PC-9 (cell line): ENCODE measurements at regions not wholly inside any gene's neighbourhood (a gene's known extent, or its start where the extent isn't known, plus 50 kb on each side); places are given as distances from the start of the nearest gene placed in this dataset.

Source experiments
- BruUV-seq: library from RNA; stranded (reverse); fragments of 400-500 nt; replicated peaks from 2 replicates; lab custom pipeline; 2021; lab: Mats Ljungman, UMichigan
- CTCF ChIA-PET: fragments of 300-600 bp; sonication (Branson Sonifier 250); formaldehyde crosslinking; loops from one replicate; lab custom pipeline; 2022; ENCODE audit warnings: antibody characterized with exemption; lab: Charles Lee
- POLR2A ChIA-PET: fragments of 300-600 bp; sonication (Branson Sonifier 250); formaldehyde crosslinking; loops from one replicate; lab custom pipeline; 2022; ENCODE audit warnings: antibody characterized with exemption; ENCODE audit not compliant: unreplicated experiment; lab: Charles Lee
- DNase-seq, 2 experiments: peaks; one replicate each; pipeline versions ENCODE4 v3.0.0 to v3.0.0-alpha.2; 2015 to 2022; ENCODE audit warnings: mixed read lengths in 1 of 2
- H2AFZ ChIP-seq: fragments of 200-600 bp; sonication (generic); 2 replicates; pipeline ENCODE4 v1.8.1; 2017; ENCODE audit warnings: antibody characterized with exemption
- H3F3A ChIP-seq: fragments of 200-600 bp; sonication (generic); 2 replicates; pipeline ENCODE4 v1.8.1; 2017; ENCODE audit warnings: antibody characterized with exemption, mild to moderate bottlenecking, low read depth; ENCODE audit not compliant: insufficient read depth
- H3K27ac ChIP-seq: fragments of 200-600 bp; sonication (generic); 2 replicates; pipeline ENCODE4 v1.6.1; 2016; ENCODE audit warnings: mixed run types
- H3K27me3 ChIP-seq: fragments of 200-600 bp; sonication (generic); 2 replicates; pipeline ENCODE4 v1.6.1; 2016; ENCODE audit warnings: low read depth, mixed run types; ENCODE audit not compliant: insufficient read depth
- H3K36me3 ChIP-seq: fragments of 200-600 bp; sonication (generic); 2 replicates; pipeline ENCODE4 v1.6.1; 2016; ENCODE audit warnings: low read depth, mixed run types
- H3K4me1 ChIP-seq: fragments of 200-600 bp; sonication (generic); replicated peaks from 2 replicates; pipeline ENCODE4 v1.6.1; 2016; ENCODE audit warnings: mixed run types; ENCODE audit not compliant: insufficient read depth
- H3K4me2 ChIP-seq: fragments of 200-600 bp; sonication (generic); 2 replicates; pipeline ENCODE4 v1.6.1; 2017; ENCODE audit warnings: mixed run types
- H3K4me3 ChIP-seq: fragments of 200-600 bp; sonication (generic); 2 replicates; pipeline ENCODE4 v1.6.1; 2016; ENCODE audit warnings: mixed run types
- H3K79me2 ChIP-seq: fragments of 200-600 bp; sonication (generic); 2 replicates; pipeline ENCODE4 v1.6.1; 2017; ENCODE audit warnings: low read depth, mixed run types
- H3K9me2 ChIP-seq: fragments of 200-600 bp; sonication (generic); 2 replicates; pipeline ENCODE4 v1.8.1; 2017; ENCODE audit warnings: mild to moderate bottlenecking; ENCODE audit not compliant: insufficient read depth
- H3K9me3 ChIP-seq: fragments of 200-600 bp; sonication (generic); 2 replicates; pipeline ENCODE4 v1.8.1; 2016; ENCODE audit warnings: low read depth; ENCODE audit not compliant: insufficient read depth
- H4K20me1 ChIP-seq: fragments of 200-600 bp; sonication (generic); 2 replicates; pipeline ENCODE4 v1.8.1; 2017; ENCODE audit not compliant: insufficient read depth
- EZH2 ChIP-seq: fragments of 200-600 bp; sonication (generic); IDR thresholded peaks from 2 replicates; pipeline ENCODE4 v1.8.0; 2017; ENCODE audit warnings: antibody characterized with exemption, low read depth
- intact Hi-C: fragments of 100-400 bp; cut with micrococcal nuclease; formaldehyde crosslinking; loops from one replicate; pipeline ENCODE4 v1.10.0; 2022; ENCODE audit not compliant: unreplicated experiment
- TF ChIP-seq, protein P1 (sequence below): fragments of 200-600 bp; sonication (generic); conservative IDR thresholded peaks from 2 replicates; pipeline ENCODE4 v1.6.1; 2017; ENCODE audit warnings: mixed run types, antibody characterized with exemption, mild to moderate bottlenecking, moderate library complexity

DNA sequence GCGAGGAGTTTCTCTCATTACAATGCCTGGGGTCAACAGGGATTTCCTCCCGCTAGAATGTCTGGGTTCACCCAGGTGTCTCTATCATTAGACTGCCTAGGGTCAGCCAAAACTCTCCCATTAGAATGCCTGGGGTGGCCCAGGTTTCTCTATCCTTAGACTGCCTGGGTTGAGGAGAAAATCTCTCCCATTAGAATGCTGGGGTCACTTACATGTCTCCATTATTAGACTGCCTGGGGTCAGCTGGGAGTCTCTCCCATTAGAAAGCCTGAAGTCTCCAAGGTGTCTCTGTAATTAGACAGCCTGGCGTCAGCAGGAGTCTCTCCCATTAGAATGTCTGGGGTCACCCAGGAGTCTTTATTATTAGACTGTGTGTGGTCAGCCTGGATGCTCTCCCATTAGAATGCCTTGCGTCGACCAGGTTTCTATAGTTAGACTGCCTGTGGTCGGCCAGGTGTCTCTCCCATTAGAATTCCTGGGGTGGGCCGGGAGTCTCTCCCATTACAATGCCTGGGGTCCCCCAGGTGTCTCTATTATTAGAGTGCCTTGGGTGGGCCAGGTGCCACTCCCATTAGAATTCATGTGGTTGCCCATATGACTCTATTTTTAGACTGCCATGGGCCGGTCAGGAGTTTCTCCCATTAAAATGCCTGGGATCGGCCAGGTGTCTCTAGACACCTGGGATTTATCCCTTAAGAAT, 2272.1 kb downstream of the TP53TG3F start:
- Histone ChIP-seq H2AFZ (no peak overlapping the region), H3K9me3 (no peaks in the 10 kb centered on the region), H4K20me1 (no peaks in the 10 kb centered on the region), H3K79me2 (no peaks in the 10 kb centered on the region), H3F3A (no peaks in the 10 kb centered on the region), H3K27me3 (no peaks in the 10 kb centered on the region), H3K4me1 (no peaks in the 10 kb centered on the region), H3K4me2 (no peak overlapping the region), H3K27ac (no peak overlapping the region), H3K36me3 (no peaks in the 10 kb centered on the region), H3K9me2 (no peaks in the 10 kb centered on the region), H3K4me3 (no peak overlapping the region)
- BruUV-seq: no TSS peak
- CTCF ChIA-PET: no interaction called here
- TF ChIP-seq EZH2: no peak
- TF ChIP-seq, protein P1, sequence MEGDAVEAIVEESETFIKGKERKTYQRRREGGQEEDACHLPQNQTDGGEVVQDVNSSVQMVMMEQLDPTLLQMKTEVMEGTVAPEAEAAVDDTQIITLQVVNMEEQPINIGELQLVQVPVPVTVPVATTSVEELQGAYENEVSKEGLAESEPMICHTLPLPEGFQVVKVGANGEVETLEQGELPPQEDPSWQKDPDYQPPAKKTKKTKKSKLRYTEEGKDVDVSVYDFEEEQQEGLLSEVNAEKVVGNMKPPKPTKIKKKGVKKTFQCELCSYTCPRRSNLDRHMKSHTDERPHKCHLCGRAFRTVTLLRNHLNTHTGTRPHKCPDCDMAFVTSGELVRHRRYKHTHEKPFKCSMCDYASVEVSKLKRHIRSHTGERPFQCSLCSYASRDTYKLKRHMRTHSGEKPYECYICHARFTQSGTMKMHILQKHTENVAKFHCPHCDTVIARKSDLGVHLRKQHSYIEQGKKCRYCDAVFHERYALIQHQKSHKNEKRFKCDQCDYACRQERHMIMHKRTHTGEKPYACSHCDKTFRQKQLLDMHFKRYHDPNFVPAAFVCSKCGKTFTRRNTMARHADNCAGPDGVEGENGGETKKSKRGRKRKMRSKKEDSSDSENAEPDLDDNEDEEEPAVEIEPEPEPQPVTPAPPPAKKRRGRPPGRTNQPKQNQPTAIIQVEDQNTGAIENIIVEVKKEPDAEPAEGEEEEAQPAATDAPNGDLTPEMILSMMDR: no peak
- intact Hi-C loops: no loop called here
- POLR2A ChIA-PET: no interaction called here
- DNase-seq: no peak

DNA sequence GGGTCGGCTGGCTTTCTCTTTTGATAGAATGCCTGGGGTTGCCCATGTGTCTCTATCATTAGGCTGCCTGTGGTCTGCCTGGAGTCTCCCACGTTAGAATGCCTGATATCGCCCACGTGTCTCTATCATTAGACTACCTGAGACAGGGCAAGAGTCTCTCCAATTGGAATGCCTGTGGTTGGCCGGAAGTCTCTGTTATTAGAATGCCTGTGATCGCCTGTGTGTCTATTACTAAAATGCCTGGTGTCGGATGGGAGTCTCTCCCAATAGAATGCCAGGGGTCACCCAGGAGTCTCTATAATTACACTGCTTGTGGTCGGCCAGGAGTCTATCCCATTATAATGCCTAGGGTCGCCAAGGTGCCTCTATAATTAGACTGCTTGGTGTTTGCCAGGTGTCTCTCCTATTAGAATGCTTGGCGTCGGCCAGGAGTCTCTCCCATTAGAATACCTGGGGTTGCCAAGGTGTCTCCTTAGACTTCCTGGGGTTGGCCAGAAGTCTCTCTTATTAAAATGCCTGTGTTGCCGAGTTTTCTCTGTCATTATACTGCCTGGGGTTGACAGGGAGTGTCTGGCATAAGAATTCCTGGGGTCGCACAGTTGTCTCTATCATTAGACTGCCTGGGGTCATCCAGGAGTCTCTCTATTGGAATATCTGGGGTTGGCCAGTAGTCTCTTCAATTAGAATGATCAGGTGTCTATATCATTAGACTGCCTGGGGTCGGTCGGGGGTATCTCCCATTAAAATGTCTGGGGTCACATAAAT, 2272.8 kb downstream of the TP53TG3F start:
- H3K9me3 ChIP-seq: no peaks in the 10 kb centered on the region
- no peak for DNase-seq
- no peak overlapping the region for H3K4me3 ChIP-seq
- H3K9me2 ChIP-seq: no peaks in the 10 kb centered on the region
- ChIA-PET POLR2A (no interaction called here), CTCF (no interaction called here)
- no peaks in the 10 kb centered on the region for H3K36me3 ChIP-seq
- no peak overlapping the region for H3K27ac ChIP-seq
- intact Hi-C loops: no loop called here
- H2AFZ ChIP-seq: no peak overlapping the region
- H3K79me2 ChIP-seq: no peaks in the 10 kb centered on the region
- H3K4me1 ChIP-seq: no peaks in the 10 kb centered on the region
- H4K20me1 ChIP-seq: no peaks in the 10 kb centered on the region
- H3K27me3 ChIP-seq: no peaks in the 10 kb centered on the region
- no peaks in the 10 kb centered on the region for H3F3A ChIP-seq
- BruUV-seq: no TSS peak
- TF ChIP-seq EZH2: no peak
- TF ChIP-seq, protein P1: no peak
- no peak overlapping the region for H3K4me2 ChIP-seq

DNA sequence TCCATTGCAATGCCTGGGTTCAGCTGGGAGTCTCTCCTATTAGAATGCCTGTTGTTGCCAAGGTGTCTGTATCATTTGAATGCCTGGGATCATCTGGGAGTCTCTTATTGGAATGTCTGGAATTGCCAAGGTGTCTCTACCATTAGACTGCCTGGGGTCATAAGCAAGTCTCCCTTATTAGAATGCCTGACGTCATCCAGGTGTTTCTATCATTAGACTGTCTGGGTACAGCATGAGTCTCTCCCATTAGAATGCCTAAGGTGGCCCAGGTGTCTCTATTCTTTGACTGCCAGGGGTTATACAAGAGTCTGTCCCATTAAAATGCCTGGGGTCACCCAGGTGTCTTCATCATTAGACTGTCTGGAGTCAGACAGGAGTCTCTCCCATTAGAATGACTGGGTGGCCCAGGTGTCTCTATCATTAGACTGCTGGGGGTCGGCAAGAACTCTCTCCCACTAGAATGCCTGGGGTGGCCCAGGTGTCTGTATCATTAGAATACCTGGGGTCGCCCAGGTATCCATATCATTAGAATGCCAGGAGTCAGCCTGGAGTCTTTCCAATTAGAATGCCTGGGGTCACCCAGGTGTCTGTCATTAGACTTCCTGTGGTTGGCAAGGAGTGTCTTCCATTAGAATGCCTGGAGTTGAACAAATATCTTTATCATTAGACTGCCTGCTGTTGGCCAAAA, 2274.0 kb downstream of the TP53TG3F start:
- no peak overlapping the region for H3K4me3 ChIP-seq
- no peaks in the 10 kb centered on the region for H3K4me1 ChIP-seq
- no peak overlapping the region for H2AFZ ChIP-seq
- no peak overlapping the region for H3K27ac ChIP-seq
- H3K79me2 ChIP-seq: no peaks in the 10 kb centered on the region
- H3F3A ChIP-seq: no peaks in the 10 kb centered on the region
- no peak for DNase-seq
- TF ChIP-seq, protein P1: no peak
- TF ChIP-seq EZH2: no peak
- no peaks in the 10 kb centered on the region for H3K36me3 ChIP-seq
- H3K27me3 ChIP-seq: no peaks in the 10 kb centered on the region
- H3K4me2 ChIP-seq: no peak overlapping the region
- no peaks in the 10 kb centered on the region for H4K20me1 ChIP-seq
- no peaks in the 10 kb centered on the region for H3K9me3 ChIP-seq
- no TSS peak for BruUV-seq
- POLR2A ChIA-PET: no interaction called here
- H3K9me2 ChIP-seq: no peaks in the 10 kb centered on the region
- intact Hi-C loops: no loop called here
- CTCF ChIA-PET: no interaction called here
